PC-3 (cell line): ENCODE measurements at regions not wholly inside any gene's neighbourhood (a gene's known extent, or its start where the extent isn't known, plus 50 kb on each side); places are given as distances from the start of the nearest gene placed in this dataset.

Source experiments
- ATAC-seq: fragments of 200-7000 bp; cut with Tn5 transposase; 2 replicates; pipeline ENCODE4 v1.9.1; 2020; ENCODE audit warnings: mild to moderate bottlenecking, moderate library complexity
- BruUV-seq: library from RNA; stranded (reverse); fragments of 400-500 nt; replicated peaks from 2 replicates; lab custom pipeline; 2021; lab: Mats Ljungman, UMichigan
- CTCF ChIA-PET: fragments of 300-600 bp; sonication (Branson Sonifier 250); formaldehyde crosslinking; loops from one replicate; lab custom pipeline; 2022; ENCODE audit warnings: antibody characterized with exemption; lab: Charles Lee
- POLR2A ChIA-PET: fragments of 300-600 bp; sonication (Branson Sonifier 250); formaldehyde crosslinking; loops from one replicate; lab custom pipeline; 2022; ENCODE audit warnings: antibody characterized with exemption; ENCODE audit not compliant: unreplicated experiment; lab: Charles Lee
- DNase-seq: peaks from one replicate; pipeline ENCODE4 v3.0.0-alpha.2; 2015
- H2AFZ ChIP-seq: fragments of 300-600 bp; sonication (generic); 2 replicates; pipeline ENCODE4 v1.6.0; 2016; ENCODE audit warnings: antibody characterized with exemption, low read length
- H3F3A ChIP-seq: fragments of 300-600 bp; sonication (generic); one replicate; pipeline ENCODE4 v1.6.0; 2017; ENCODE audit warnings: antibody characterized with exemption, low read length, control low read depth, mild to moderate bottlenecking; ENCODE audit not compliant: unreplicated experiment
- H3K27ac ChIP-seq: fragments of 300-600 bp; sonication (generic); 2 replicates; pipeline ENCODE4 v1.5.1; 2016; ENCODE audit warnings: mild to moderate bottlenecking, low read length
- H3K27me3 ChIP-seq: fragments of 300-600 bp; sonication (generic); 2 replicates; pipeline ENCODE4 v1.6.1; 2016; ENCODE audit warnings: low read length, mixed read lengths
- H3K36me3 ChIP-seq: fragments of 300-600 bp; sonication (generic); 2 replicates; pipeline ENCODE4 v1.6.1; 2016; ENCODE audit warnings: low read depth, mixed run types, low read length, mixed read lengths
- H3K4me1 ChIP-seq: fragments of 300-600 bp; sonication (generic); 2 replicates; pipeline ENCODE4 v1.5.1; 2016; ENCODE audit warnings: low read length; ENCODE audit not compliant: insufficient read depth
- H3K4me2 ChIP-seq: fragments of 300-600 bp; sonication (generic); 2 replicates; pipeline ENCODE4 v1.6.0; 2016; ENCODE audit warnings: low read length
- H3K4me3 ChIP-seq: fragments of 300-600 bp; sonication (generic); 2 replicates; pipeline ENCODE4 v1.5.1; 2016; ENCODE audit warnings: mild to moderate bottlenecking, low read length, mixed read lengths
- H3K79me2 ChIP-seq: fragments of 300-600 bp; sonication (generic); 2 replicates; pipeline ENCODE4 v1.6.1; 2017; ENCODE audit warnings: low read length, mixed read lengths
- H3K9ac ChIP-seq: fragments of 300-600 bp; sonication (generic); 2 replicates; pipeline ENCODE4 v1.6.0; 2016; ENCODE audit warnings: mild to moderate bottlenecking, low read length
- H3K9me2 ChIP-seq: fragments of 300-600 bp; sonication (generic); replicated peaks from 2 replicates; pipeline ENCODE4 v1.6.1; 2016; ENCODE audit warnings: mixed run types, low read length, mixed read lengths
- H3K9me3 ChIP-seq: fragments of 300-600 bp; sonication (generic); 2 replicates; pipeline ENCODE4 v1.6.1; 2016; ENCODE audit warnings: low read length, mixed read lengths
- H4K20me1 ChIP-seq: fragments of 300-600 bp; sonication (generic); 2 replicates; pipeline ENCODE4 v1.6.1; 2016; ENCODE audit warnings: low read length, mixed read lengths
- EZH2 ChIP-seq: fragments of 300-600 bp; sonication (generic); IDR thresholded peaks from one replicate; pipeline ENCODE4 v1.6.1; 2017; ENCODE audit warnings: antibody characterized with exemption, mild to moderate bottlenecking, low read length; ENCODE audit not compliant: unreplicated experiment
- EZH2phosphoT487 ChIP-seq: fragments of 300-600 bp; sonication (generic); IDR thresholded peaks from 2 replicates; pipeline ENCODE4 v1.6.1; 2018; ENCODE audit warnings: mild to moderate bottlenecking, antibody characterized with exemption, low read length, borderline replicate concordance
- intact Hi-C: fragments of 100-400 bp; cut with micrococcal nuclease; formaldehyde crosslinking; loops from 2 replicates; pipeline ENCODE4 v1.9.0; 2023
- TF ChIP-seq, protein P1 (sequence below): fragments of 300-600 bp; sonication (generic); conservative IDR thresholded peaks from 2 replicates; pipeline ENCODE4 v1.5.1; 2017; ENCODE audit warnings: antibody characterized with exemption, low read depth, mild to moderate bottlenecking, low read length

DNA sequence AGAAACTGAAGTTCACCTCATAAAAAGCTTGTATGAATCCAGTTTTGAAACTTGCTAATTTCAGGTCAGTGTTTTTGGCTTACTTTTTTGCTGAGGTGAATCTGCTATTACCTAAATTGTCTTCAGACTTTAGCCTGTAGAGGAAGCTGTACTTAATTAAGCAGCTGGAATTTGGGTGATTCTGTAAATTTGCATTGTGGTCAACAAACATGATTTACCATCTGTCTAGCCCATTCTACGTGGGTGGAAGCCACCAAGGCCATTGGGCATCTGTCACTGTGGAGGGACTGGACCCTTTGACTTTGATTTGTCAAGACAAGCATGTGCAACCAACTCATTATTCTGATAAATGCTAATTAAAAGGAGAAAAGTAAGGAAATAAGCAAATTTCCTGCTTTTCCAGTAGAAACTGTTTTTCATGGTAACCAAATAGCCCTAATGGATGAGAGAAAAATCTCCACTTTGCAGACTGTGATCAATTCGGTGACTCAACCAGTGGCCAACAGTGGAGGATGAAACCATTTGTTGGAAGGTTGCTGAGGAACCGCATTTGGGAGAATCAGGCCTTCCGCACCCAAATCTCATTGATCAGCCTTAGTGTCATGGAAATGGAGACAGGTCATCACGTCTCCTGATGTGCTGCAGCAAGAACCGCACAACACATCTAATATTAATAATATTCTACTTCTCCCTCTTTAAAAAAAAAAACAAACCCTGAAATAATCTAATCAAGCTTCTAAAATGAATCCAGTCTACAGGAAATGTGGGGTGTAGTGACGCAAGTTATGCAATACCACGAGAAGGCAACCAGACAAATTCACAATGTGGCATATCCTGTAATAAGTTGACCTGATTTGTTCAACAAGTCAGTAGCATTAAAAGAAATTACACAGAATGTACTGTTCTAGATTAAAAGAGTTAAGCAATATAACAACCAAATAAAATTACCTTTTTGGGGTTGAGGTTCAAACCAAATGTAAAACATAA lies 54.3 kb downstream of the GARRE1 start:
- H3K79me2 ChIP-seq, result no peaks in the 10 kb centered on the region
- ATAC-seq (no peak), DNase-seq (no peak)
- ChIA-PET POLR2A (no interaction called here), CTCF (no interaction called here)
- H3K27me3 ChIP-seq, result no peaks in the 10 kb centered on the region
- no peak overlapping the region for H3K9ac ChIP-seq
- H4K20me1 ChIP-seq, result no peaks in the 10 kb centered on the region
- H3K4me2 ChIP-seq, result no peak overlapping the region
- H2AFZ ChIP-seq, result no peak overlapping the region
- no peak overlapping the region for H3K27ac ChIP-seq
- intact Hi-C loops, result no loop called here
- H3F3A ChIP-seq, result no peaks in the 10 kb centered on the region
- H3K4me3 ChIP-seq, result no peak overlapping the region
- no peaks in the 10 kb centered on the region for H3K36me3 ChIP-seq
- H3K9me3 ChIP-seq, result no peaks in the 10 kb centered on the region
- TF ChIP-seq EZH2 (no peak), EZH2phosphoT487 (no peak)
- TF ChIP-seq, protein P1, sequence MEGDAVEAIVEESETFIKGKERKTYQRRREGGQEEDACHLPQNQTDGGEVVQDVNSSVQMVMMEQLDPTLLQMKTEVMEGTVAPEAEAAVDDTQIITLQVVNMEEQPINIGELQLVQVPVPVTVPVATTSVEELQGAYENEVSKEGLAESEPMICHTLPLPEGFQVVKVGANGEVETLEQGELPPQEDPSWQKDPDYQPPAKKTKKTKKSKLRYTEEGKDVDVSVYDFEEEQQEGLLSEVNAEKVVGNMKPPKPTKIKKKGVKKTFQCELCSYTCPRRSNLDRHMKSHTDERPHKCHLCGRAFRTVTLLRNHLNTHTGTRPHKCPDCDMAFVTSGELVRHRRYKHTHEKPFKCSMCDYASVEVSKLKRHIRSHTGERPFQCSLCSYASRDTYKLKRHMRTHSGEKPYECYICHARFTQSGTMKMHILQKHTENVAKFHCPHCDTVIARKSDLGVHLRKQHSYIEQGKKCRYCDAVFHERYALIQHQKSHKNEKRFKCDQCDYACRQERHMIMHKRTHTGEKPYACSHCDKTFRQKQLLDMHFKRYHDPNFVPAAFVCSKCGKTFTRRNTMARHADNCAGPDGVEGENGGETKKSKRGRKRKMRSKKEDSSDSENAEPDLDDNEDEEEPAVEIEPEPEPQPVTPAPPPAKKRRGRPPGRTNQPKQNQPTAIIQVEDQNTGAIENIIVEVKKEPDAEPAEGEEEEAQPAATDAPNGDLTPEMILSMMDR, result no peak
- no peaks in the 10 kb centered on the region for H3K4me1 ChIP-seq
- BruUV-seq, result no TSS peak
- no peaks in the 10 kb centered on the region for H3K9me2 ChIP-seq

DNA sequence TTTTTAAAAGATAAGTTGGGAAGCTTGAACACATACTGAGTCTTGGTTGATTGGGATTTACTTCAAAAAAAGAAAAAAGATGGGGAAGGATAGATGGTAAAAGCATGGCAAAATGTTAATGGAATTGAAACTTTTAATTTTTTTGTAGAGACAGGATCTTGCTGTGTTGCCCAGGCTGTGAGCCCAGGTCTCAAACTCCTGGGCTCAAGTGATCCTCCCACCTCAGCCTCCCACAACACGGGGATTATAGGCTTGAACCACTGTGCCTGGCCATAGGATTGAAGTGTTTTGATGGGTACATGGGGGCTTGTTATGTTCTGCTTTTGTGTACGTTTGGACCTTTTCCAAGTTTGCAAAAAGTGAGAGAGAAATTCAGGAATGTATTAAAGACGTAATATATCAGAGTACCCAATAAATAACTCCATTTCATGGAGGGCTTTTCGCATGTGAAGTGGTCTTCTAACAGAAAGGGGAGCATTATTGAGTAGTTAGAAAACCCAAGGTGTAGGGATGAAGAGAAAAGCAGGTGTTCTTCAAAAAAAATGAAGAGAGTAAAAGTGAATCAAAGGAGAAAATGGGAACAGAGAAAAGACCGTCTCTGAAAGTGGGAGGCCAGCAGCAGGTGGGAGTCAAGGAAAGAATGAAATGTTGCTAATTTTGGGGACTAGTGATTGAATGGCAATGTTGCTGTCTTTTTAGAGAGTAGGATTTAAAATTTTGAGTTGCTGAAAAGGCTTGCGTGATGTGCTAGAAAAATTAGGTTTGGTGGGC lies 55.2 kb downstream of the GARRE1 start:
- Histone ChIP-seq H3K9ac (no peak overlapping the region), H3F3A (no peaks in the 10 kb centered on the region), H2AFZ (no peak overlapping the region), H3K4me1 (no peaks in the 10 kb centered on the region), H3K4me2 (no peak overlapping the region), H3K9me3 (no peaks in the 10 kb centered on the region), H3K4me3 (no peak overlapping the region), H3K79me2 (no peaks in the 10 kb centered on the region), H3K36me3 (no peaks in the 10 kb centered on the region), H4K20me1 (no peaks in the 10 kb centered on the region), H3K27me3 (no peaks in the 10 kb centered on the region), H3K9me2 (no peaks in the 10 kb centered on the region), H3K27ac (no peak overlapping the region)
- no TSS peak for BruUV-seq
- TF ChIP-seq, protein P1, result no peak
- TF ChIP-seq EZH2phosphoT487, result no peak
- no peak for TF ChIP-seq EZH2
- ATAC-seq (no peak), DNase-seq (no peak)
- ChIA-PET CTCF (no interaction called here), POLR2A (no interaction called here)
- intact Hi-C loops, result no loop called here
